ENCODE measurements at regions not wholly inside any gene's neighbourhood (a gene's known extent, or its start where the extent isn't known, plus 50 kb on each side); places are given as distances from the start of the nearest gene placed in this dataset.

GRCh38 chr1:98498651-98499050, 162.9 kb upstream of the SNX7 start:
- H3K4me3 ChIP-seq (replicated peaks; ENCODE audit: low read depth, low read length): no peak overlapping the region
- H3K36me3 ChIP-seq (ENCODE audit: control insufficient read depth, insufficient read depth, low read length): no peaks in the 10 kb centered on the region
- H3K27me3 ChIP-seq (replicated peaks; ENCODE audit: control insufficient read depth, insufficient read depth, low read length): no peaks in the 10 kb centered on the region
- no peak for TF ChIP-seq CTCF (IDR thresholded peaks at IDR 0.05; ENCODE audit: insufficient read depth, low read length, poor library complexity, severe bottlenecking)
- no peak for DNase-seq (ENCODE audit: extremely low read depth, insufficient read length)

GRCh38 chr1:98497497-98497896, 164.0 kb upstream of the SNX7 start:
- TF ChIP-seq CTCF (IDR thresholded peaks at IDR 0.05; ENCODE audit: insufficient read depth, low read length, poor library complexity, severe bottlenecking): no peak
- Histone ChIP-seq H3K36me3 (ENCODE audit: control insufficient read depth, insufficient read depth, low read length) (no peaks in the 10 kb centered on the region), H3K27me3 (replicated peaks; ENCODE audit: control insufficient read depth, insufficient read depth, low read length) (no peaks in the 10 kb centered on the region), H3K4me3 (replicated peaks; ENCODE audit: low read depth, low read length) (no peak overlapping the region)
- DNase-seq (ENCODE audit: extremely low read depth, insufficient read length): no peak

- no peak overlapping the region for H3K4me3 ChIP-seq (replicated peaks; ENCODE audit: low read depth, low read length)
These were observed 165.1 kb upstream of the SNX7 start for GRCh38 chr1:98496256-98496995.

GRCh38 chr1:98493469-98493868, 168.1 kb upstream of the SNX7 start:
- no peak for DNase-seq (ENCODE audit: extremely low read depth, insufficient read length)
- no peak for TF ChIP-seq CTCF (IDR thresholded peaks at IDR 0.05; ENCODE audit: insufficient read depth, low read length, poor library complexity, severe bottlenecking)

More at GRCh38 chr1:98496256-98496995, 165.1 kb upstream of the SNX7 start:
- H3K36me3 ChIP-seq (ENCODE audit: control insufficient read depth, insufficient read depth, low read length): no peaks in the 10 kb centered on the region
- no peak for TF ChIP-seq CTCF (IDR thresholded peaks at IDR 0.05; ENCODE audit: insufficient read depth, low read length, poor library complexity, severe bottlenecking)
- H3K27me3 ChIP-seq (replicated peaks; ENCODE audit: control insufficient read depth, insufficient read depth, low read length): no peaks in the 10 kb centered on the region
- no peak for DNase-seq (ENCODE audit: extremely low read depth, insufficient read length)

GRCh38 chr1:98490099-98490498, 171.4 kb upstream of the SNX7 start:
- Histone ChIP-seq H3K27me3 (replicated peaks; ENCODE audit: control insufficient read depth, insufficient read depth, low read length) (no peaks in the 10 kb centered on the region), H3K36me3 (ENCODE audit: control insufficient read depth, insufficient read depth, low read length) (no peaks in the 10 kb centered on the region), H3K4me3 (replicated peaks; ENCODE audit: low read depth, low read length) (no peak overlapping the region)
- TF ChIP-seq CTCF (IDR thresholded peaks at IDR 0.05; ENCODE audit: insufficient read depth, low read length, poor library complexity, severe bottlenecking): no peak
- no peak for DNase-seq (ENCODE audit: extremely low read depth, insufficient read length)

More at GRCh38 chr1:98493469-98493868, 168.1 kb upstream of the SNX7 start:
- Histone ChIP-seq H3K36me3 (ENCODE audit: control insufficient read depth, insufficient read depth, low read length) (no peaks in the 10 kb centered on the region), H3K27me3 (replicated peaks; ENCODE audit: control insufficient read depth, insufficient read depth, low read length) (no peaks in the 10 kb centered on the region), H3K4me3 (replicated peaks; ENCODE audit: low read depth, low read length) (no peak overlapping the region)
